Mucosa of descending colon (tissue), 3 donors: ENCODE measurements at regions not wholly inside any gene's neighbourhood (a gene's known extent, or its start where the extent isn't known, plus 50 kb on each side); places are given as distances from the start of the nearest gene placed in this dataset.

Experiments
- ATAC-seq: fragments of 200-7000 bp; cut with Tn5 transposase; one replicate; pipeline ENCODE4 v1.9.1; 2020; ENCODE audit warnings: mild to moderate bottlenecking, moderate library complexity
- DNase-seq, 3 donors: peaks; one replicate each; pipeline ENCODE4 v3.0.0-alpha.2; 2020
- H3K36me3 ChIP-seq: fragments of 200-600 bp; one replicate; pipeline ENCODE4 v1.8.0; 2021; ENCODE audit warnings: low read depth, mild to moderate bottlenecking
- H3K4me1 ChIP-seq: fragments of 200-600 bp; one replicate; pipeline ENCODE4 v1.8.0; 2021; ENCODE audit warnings: low read depth, mild to moderate bottlenecking
- H3K4me3 ChIP-seq: fragments of 200-600 bp; one replicate; pipeline ENCODE4 v1.8.0; 2021; ENCODE audit warnings: mild to moderate bottlenecking
- H3K9me3 ChIP-seq: fragments of 200-600 bp; one replicate; pipeline ENCODE4 v1.8.0; 2021; ENCODE audit warnings: mild to moderate bottlenecking
- CTCF ChIP-seq: fragments of 200-600 bp; IDR thresholded peaks from one replicate; pipeline ENCODE4 v1.8.0; 2022; ENCODE audit warnings: antibody characterized with exemption, mild to moderate bottlenecking
- intact Hi-C, 2 donors: fragments of 100-400 bp; cut with DNase I in 1 of 2; cut with micrococcal nuclease in 1 of 2; formaldehyde crosslinking; loops; one replicate each; pipeline versions ENCODE4 v1.11.0 to v1.11.1; 2022; cut with DNase I, micrococcal nuclease
- donor health status: DM: no; HTN: no; CAD: no; lungs with moderate emphysema.
- donor health status: DM: no; HTN: no; CAD: no.
- donor health status: DM: no; HTN: yes; CAD: no.

GRCh38 chr5:4572311-4573100 is 567.6 kb upstream of the ADAMTS16 start:
- no peak for DNase-seq
- no peak for ATAC-seq
- Histone ChIP-seq H3K4me1 (no peaks in the 10 kb centered on the region), H3K9me3 (peaks cover 17% of the 10 kb centered on the region), H3K4me3 (no peak overlapping the region), H3K36me3 (no peaks in the 10 kb centered on the region)
- intact Hi-C loops = no loop called here
- no peak for TF ChIP-seq CTCF

- intact Hi-C loops = no loop called here
- Histone ChIP-seq H3K36me3 (no peaks in the 10 kb centered on the region), H3K9me3 (peaks cover 39% of the 10 kb centered on the region), H3K4me3 (no peak overlapping the region), H3K4me1 (no peaks in the 10 kb centered on the region)
- no peak for DNase-seq
- ATAC-seq = no peak
- TF ChIP-seq CTCF = no peak
These were observed 564.5 kb upstream of the ADAMTS16 start for GRCh38 chr5:4575608-4576007.

GRCh38 chr5:4576161-4576748 is 563.9 kb upstream of the ADAMTS16 start:
- Histone ChIP-seq H3K36me3 (no peaks in the 10 kb centered on the region), H3K4me1 (no peaks in the 10 kb centered on the region), H3K4me3 (no peak overlapping the region), H3K9me3 (peaks cover 41% of the 10 kb centered on the region)
- no peak for DNase-seq
- intact Hi-C loops = no loop called here
- no peak for TF ChIP-seq CTCF
- no peak for ATAC-seq

- intact Hi-C loops = no loop called here
- DNase-seq = no peak
- Histone ChIP-seq H3K4me3 (no peak overlapping the region), H3K36me3 (no peaks in the 10 kb centered on the region), H3K4me1 (no peaks in the 10 kb centered on the region), H3K9me3 (peaks cover 43% of the 10 kb centered on the region)
- no peak for TF ChIP-seq CTCF
- no peak for ATAC-seq
These were observed 563.2 kb upstream of the ADAMTS16 start for GRCh38 chr5:4576908-4577307.

GRCh38 chr5:4579679-4580078 is 560.5 kb upstream of the ADAMTS16 start:
- Histone ChIP-seq H3K4me3 (no peak overlapping the region), H3K4me1 (no peaks in the 10 kb centered on the region), H3K9me3 (peaks cover 48% of the 10 kb centered on the region), H3K36me3 (no peaks in the 10 kb centered on the region)
- intact Hi-C loops = no loop called here
- no peak for DNase-seq
- no peak for ATAC-seq
- TF ChIP-seq CTCF = no peak
